GM23338 (cell line): ENCODE measurements at regions not wholly inside any gene's neighbourhood (a gene's known extent, or its start where the extent isn't known, plus 50 kb on each side); places are given as distances from the start of the nearest gene placed in this dataset.
"Not testable (repeated sequence)": the region's sequence is repeated elsewhere in the genome, so short reads cannot be mapped to it uniquely, and the experiment has no call there.

Experiments used
- ATAC-seq: fragments of 200-7000 bp; cut with Tn5 transposase; 3 replicates; pipeline ENCODE4 v1.9.1; 2020
- DNase-seq: peaks from one replicate; pipeline ENCODE4 v3.0.0-alpha.2; 2015; ENCODE audit warnings: low spot score
- H2AFZ ChIP-seq: fragments of 200-600 bp; sonication (generic); 2 replicates; pipeline ENCODE4 v1.8.0; 2016; ENCODE audit warnings: antibody characterized with exemption, mild to moderate bottlenecking, moderate library complexity
- H3F3A ChIP-seq: fragments of 200-600 bp; sonication (generic); replicated peaks from 2 replicates; pipeline ENCODE4 v1.8.0; 2017; ENCODE audit warnings: antibody characterized with exemption, mixed run types, low read depth
- H3K27ac ChIP-seq: fragments of 200-600 bp; sonication (generic); 2 replicates; pipeline ENCODE4 v1.6.1; 2016; ENCODE audit warnings: low read depth
- H3K27me3 ChIP-seq: fragments of 200-600 bp; sonication (generic); 2 replicates; pipeline ENCODE4 v1.8.0; 2016; ENCODE audit warnings: mild to moderate bottlenecking, mixed run types, moderate library complexity; ENCODE audit not compliant: insufficient read depth
- H3K36me3 ChIP-seq: fragments of 200-600 bp; sonication (generic); 2 replicates; pipeline ENCODE4 v1.8.0; 2016; ENCODE audit warnings: mild to moderate bottlenecking; ENCODE audit not compliant: insufficient read depth
- H3K4me1 ChIP-seq: fragments of 200-600 bp; sonication (generic); 2 replicates; pipeline ENCODE4 v1.8.0; 2016; ENCODE audit warnings: mild to moderate bottlenecking, moderate library complexity; ENCODE audit not compliant: insufficient read depth
- H3K4me2 ChIP-seq: fragments of 200-600 bp; sonication (generic); 2 replicates; pipeline ENCODE4 v1.7.1; 2017; ENCODE audit warnings: mixed run types
- H3K4me3 ChIP-seq: fragments of 200-600 bp; sonication (generic); 2 replicates; pipeline ENCODE4 v1.6.1; 2016; ENCODE audit warnings: mixed run types
- H3K79me2 ChIP-seq: fragments of 200-600 bp; sonication (generic); replicated peaks from 2 replicates; pipeline ENCODE4 v1.8.0; 2017; ENCODE audit warnings: mild to moderate bottlenecking; ENCODE audit not compliant: insufficient read depth
- H3K9me2 ChIP-seq: fragments of 200-600 bp; sonication (generic); 2 replicates; pipeline ENCODE4 v1.8.0; 2017; ENCODE audit not compliant: insufficient read depth
- H4K20me1 ChIP-seq: fragments of 200-600 bp; sonication (generic); replicated peaks from 2 replicates; pipeline ENCODE4 v1.8.0; 2017; ENCODE audit warnings: mild to moderate bottlenecking; ENCODE audit not compliant: insufficient read depth
- H3K27ac Mint-ChIP-seq: 2 replicates; pipeline ENCODE4 v1.8.0; 2020; ENCODE audit warnings: inconsistent platforms, mild to moderate bottlenecking, moderate library complexity, mixed read lengths
- H3K27me3 Mint-ChIP-seq: 3 replicates; pipeline ENCODE4 v1.8.0; 2022; ENCODE audit warnings: low read depth, mild to moderate bottlenecking, moderate library complexity, mixed read lengths, inconsistent platforms; ENCODE audit not compliant: insufficient read depth, poor library complexity
- H3K36me3 Mint-ChIP-seq: 3 replicates; pipeline ENCODE4 v1.8.0; 2021; ENCODE audit warnings: low read depth, mild to moderate bottlenecking, inconsistent platforms, moderate library complexity, mixed read lengths
- H3K4me1 Mint-ChIP-seq: 3 replicates; pipeline ENCODE4 v1.8.0; 2020; ENCODE audit warnings: mild to moderate bottlenecking, inconsistent platforms, mixed read lengths
- H3K4me3 Mint-ChIP-seq: 3 replicates; pipeline ENCODE4 v1.8.0; 2021; ENCODE audit warnings: moderate library complexity, mild to moderate bottlenecking, inconsistent platforms, mixed read lengths
- H3K9me3 Mint-ChIP-seq: 3 replicates; pipeline ENCODE4 v1.8.0; 2020; ENCODE audit warnings: moderate library complexity, mild to moderate bottlenecking, inconsistent platforms, mixed read lengths
- CREB1 ChIP-seq: fragments of 250-450 bp; sonication (Bioruptor Pico); IDR thresholded peaks from 2 replicates; pipeline ENCODE4 v1.5.0; 2020; ENCODE audit warnings: low read depth, mild to moderate bottlenecking, moderate library complexity
- CTCF ChIP-seq, 2 experiments: fragments of 200-600 bp in 1 of 2; sonication (generic) in 1 of 2; conservative IDR thresholded peaks; 2 replicates each; pipeline versions ENCODE4 v1.5.1 to v1.6.1; 2016 to 2017; ENCODE audit warnings: antibody characterized with exemption in 2 of 2, low read depth in 2 of 2, mild to moderate bottlenecking in 2 of 2, moderate library complexity in 1 of 2
- EZH2 ChIP-seq: fragments of 200-600 bp; sonication (generic); IDR thresholded peaks from one replicate; pipeline ENCODE4 v1.8.0; 2017; ENCODE audit warnings: antibody characterized with exemption, mild to moderate bottlenecking, low read depth; ENCODE audit not compliant: unreplicated experiment
- JUNB ChIP-seq: IDR thresholded peaks from one replicate; pipeline ENCODE4 v1.6.1; 2016; ENCODE audit warnings: antibody characterized with exemption; ENCODE audit not compliant: unreplicated experiment
- NANOG ChIP-seq: IDR thresholded peaks from 2 replicates; pipeline ENCODE4 v1.6.1; 2016; ENCODE audit warnings: antibody characterized with exemption, borderline replicate concordance
- STAT1 ChIP-seq: IDR thresholded peaks from one replicate; pipeline ENCODE4 v1.6.1; 2016; ENCODE audit warnings: antibody characterized with exemption; ENCODE audit not compliant: unreplicated experiment
- ZNF331 ChIP-seq: fragments of 250-450 bp; sonication (Bioruptor Pico); IDR thresholded peaks from 2 replicates; pipeline ENCODE4 v1.5.0; 2020; ENCODE audit warnings: low read depth, mild to moderate bottlenecking, moderate library complexity
- TF ChIP-seq, protein P1 (sequence below): IDR thresholded peaks from one replicate; pipeline ENCODE4 v1.6.1; 2018; ENCODE audit warnings: antibody characterized with exemption; ENCODE audit not compliant: unreplicated experiment
- TF ChIP-seq, protein P2 (sequence below): fragments of 250-450 bp; sonication (Bioruptor Pico); IDR thresholded peaks from 2 replicates; pipeline ENCODE4 v1.5.0; 2020; ENCODE audit warnings: mild to moderate bottlenecking, moderate library complexity

- H3K4me3 Mint-ChIP-seq, H3K4me1 Mint-ChIP-seq, H3K4me3 ChIP-seq, H3K9me3 Mint-ChIP-seq, H2AFZ ChIP-seq, H3K4me2 ChIP-seq, H3K36me3 Mint-ChIP-seq, H3K27me3 ChIP-seq, H3F3A ChIP-seq, H3K9me2 ChIP-seq, H3K4me1 ChIP-seq, H3K36me3 ChIP-seq, ATAC-seq, H3K27me3 Mint-ChIP-seq, H4K20me1 ChIP-seq, H3K27ac ChIP-seq, DNase-seq, H3K27ac Mint-ChIP-seq, H3K79me2 ChIP-seq: not testable (repeated sequence)
Observed at GRCh38 chr10:89988361-89988760, 287.0 kb downstream of the KIF20B start.

DNA sequence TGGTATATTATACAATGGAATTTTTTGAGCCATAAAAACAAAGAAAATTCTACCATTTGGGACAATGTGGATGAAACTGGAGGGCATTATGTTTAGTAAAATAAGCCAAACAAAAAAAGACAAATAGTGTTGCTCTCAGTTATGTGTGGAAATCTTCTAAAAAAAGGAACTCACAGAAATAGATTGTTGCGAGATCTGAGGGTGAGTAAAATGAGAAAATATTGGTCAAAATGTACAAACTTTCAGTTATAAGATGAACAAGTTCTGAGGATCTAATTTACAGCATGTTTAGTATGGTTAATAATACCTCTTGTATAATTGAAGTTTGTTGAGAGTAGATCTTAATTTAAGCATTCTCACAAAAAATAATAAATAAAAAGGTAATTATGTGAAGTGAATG lies 291.2 kb downstream of the KIF20B start:
- no peak overlapping the region for H3K27ac Mint-ChIP-seq
- H3K4me1 Mint-ChIP-seq = no peaks in the 10 kb centered on the region
- H3K4me1 ChIP-seq = no peaks in the 10 kb centered on the region
- 0 out of 3 replicates have a peak, but pooled peaks cover 2% of the 10 kb centered on the region for H3K9me3 Mint-ChIP-seq
- ATAC-seq = no peak
- H3F3A ChIP-seq = no peaks in the 10 kb centered on the region
- H3K79me2 ChIP-seq = no peaks in the 10 kb centered on the region
- H4K20me1 ChIP-seq = no peaks in the 10 kb centered on the region
- H3K4me3 Mint-ChIP-seq = no peak overlapping the region
- DNase-seq = no peak
- H3K36me3 Mint-ChIP-seq = no peaks in the 10 kb centered on the region; the same call in 2 of the 3 replicates
- no peaks in the 10 kb centered on the region for H3K27me3 Mint-ChIP-seq
- TF ChIP-seq CTCF (conservative IDR thresholded peaks at IDR 0.05; ENCODE audit: low read depth in 2 of 2) (no peak), JUNB (no peak), ZNF331 (CRISPR knock-in tag) (no peak), CREB1 (CRISPR knock-in tag) (no peak), STAT1 (no peak), EZH2 (no peak), NANOG (no peak)
- TF ChIP-seq, protein P1, sequence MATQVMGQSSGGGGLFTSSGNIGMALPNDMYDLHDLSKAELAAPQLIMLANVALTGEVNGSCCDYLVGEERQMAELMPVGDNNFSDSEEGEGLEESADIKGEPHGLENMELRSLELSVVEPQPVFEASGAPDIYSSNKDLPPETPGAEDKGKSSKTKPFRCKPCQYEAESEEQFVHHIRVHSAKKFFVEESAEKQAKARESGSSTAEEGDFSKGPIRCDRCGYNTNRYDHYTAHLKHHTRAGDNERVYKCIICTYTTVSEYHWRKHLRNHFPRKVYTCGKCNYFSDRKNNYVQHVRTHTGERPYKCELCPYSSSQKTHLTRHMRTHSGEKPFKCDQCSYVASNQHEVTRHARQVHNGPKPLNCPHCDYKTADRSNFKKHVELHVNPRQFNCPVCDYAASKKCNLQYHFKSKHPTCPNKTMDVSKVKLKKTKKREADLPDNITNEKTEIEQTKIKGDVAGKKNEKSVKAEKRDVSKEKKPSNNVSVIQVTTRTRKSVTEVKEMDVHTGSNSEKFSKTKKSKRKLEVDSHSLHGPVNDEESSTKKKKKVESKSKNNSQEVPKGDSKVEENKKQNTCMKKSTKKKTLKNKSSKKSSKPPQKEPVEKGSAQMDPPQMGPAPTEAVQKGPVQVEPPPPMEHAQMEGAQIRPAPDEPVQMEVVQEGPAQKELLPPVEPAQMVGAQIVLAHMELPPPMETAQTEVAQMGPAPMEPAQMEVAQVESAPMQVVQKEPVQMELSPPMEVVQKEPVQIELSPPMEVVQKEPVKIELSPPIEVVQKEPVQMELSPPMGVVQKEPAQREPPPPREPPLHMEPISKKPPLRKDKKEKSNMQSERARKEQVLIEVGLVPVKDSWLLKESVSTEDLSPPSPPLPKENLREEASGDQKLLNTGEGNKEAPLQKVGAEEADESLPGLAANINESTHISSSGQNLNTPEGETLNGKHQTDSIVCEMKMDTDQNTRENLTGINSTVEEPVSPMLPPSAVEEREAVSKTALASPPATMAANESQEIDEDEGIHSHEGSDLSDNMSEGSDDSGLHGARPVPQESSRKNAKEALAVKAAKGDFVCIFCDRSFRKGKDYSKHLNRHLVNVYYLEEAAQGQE = no peak
- TF ChIP-seq, protein P2, sequence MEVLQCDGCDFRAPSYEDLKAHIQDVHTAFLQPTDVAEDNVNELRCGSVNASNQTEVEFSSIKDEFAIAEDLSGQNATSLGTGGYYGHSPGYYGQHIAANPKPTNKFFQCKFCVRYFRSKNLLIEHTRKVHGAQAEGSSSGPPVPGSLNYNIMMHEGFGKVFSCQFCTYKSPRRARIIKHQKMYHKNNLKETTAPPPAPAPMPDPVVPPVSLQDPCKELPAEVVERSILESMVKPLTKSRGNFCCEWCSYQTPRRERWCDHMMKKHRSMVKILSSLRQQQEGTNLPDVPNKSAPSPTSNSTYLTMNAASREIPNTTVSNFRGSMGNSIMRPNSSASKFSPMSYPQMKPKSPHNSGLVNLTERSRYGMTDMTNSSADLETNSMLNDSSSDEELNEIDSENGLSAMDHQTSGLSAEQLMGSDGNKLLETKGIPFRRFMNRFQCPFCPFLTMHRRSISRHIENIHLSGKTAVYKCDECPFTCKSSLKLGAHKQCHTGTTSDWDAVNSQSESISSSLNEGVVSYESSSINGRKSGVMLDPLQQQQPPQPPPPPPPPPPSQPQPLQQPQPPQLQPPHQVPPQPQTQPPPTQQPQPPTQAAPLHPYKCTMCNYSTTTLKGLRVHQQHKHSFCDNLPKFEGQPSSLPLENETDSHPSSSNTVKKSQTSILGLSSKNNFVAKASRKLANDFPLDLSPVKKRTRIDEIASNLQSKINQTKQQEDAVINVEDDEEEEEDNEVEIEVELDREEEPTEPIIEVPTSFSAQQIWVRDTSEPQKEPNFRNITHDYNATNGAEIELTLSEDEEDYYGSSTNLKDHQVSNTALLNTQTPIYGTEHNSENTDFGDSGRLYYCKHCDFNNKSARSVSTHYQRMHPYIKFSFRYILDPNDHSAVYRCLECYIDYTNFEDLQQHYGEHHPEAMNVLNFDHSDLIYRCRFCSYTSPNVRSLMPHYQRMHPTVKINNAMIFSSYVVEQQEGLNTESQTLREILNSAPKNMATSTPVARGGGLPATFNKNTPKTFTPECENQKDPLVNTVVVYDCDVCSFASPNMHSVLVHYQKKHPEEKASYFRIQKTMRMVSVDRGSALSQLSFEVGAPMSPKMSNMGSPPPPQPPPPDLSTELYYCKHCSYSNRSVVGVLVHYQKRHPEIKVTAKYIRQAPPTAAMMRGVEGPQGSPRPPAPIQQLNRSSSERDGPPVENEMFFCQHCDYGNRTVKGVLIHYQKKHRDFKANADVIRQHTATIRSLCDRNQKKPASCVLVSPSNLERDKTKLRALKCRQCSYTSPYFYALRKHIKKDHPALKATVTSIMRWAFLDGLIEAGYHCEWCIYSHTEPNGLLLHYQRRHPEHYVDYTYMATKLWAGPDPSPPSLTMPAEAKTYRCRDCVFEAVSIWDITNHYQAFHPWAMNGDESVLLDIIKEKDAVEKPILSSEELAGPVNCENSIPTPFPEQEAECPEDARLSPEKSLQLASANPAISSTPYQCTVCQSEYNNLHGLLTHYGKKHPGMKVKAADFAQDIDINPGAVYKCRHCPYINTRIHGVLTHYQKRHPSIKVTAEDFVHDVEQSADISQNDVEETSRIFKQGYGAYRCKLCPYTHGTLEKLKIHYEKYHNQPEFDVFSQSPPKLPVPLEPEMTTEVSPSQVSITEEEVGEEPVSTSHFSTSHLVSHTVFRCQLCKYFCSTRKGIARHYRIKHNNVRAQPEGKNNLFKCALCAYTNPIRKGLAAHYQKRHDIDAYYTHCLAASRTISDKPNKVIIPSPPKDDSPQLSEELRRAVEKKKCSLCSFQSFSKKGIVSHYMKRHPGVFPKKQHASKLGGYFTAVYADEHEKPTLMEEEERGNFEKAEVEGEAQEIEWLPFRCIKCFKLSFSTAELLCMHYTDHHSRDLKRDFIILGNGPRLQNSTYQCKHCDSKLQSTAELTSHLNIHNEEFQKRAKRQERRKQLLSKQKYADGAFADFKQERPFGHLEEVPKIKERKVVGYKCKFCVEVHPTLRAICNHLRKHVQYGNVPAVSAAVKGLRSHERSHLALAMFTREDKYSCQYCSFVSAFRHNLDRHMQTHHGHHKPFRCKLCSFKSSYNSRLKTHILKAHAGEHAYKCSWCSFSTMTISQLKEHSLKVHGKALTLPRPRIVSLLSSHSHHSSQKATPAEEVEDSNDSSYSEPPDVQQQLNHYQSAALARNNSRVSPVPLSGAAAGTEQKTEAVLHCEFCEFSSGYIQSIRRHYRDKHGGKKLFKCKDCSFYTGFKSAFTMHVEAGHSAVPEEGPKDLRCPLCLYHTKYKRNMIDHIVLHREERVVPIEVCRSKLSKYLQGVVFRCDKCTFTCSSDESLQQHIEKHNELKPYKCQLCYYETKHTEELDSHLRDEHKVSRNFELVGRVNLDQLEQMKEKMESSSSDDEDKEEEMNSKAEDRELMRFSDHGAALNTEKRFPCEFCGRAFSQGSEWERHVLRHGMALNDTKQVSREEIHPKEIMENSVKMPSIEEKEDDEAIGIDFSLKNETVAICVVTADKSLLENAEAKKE (CRISPR knock-in tag) = no peak
- H3K4me2 ChIP-seq = no peak overlapping the region
- no peaks in the 10 kb centered on the region for H3K27me3 ChIP-seq
- no peak overlapping the region for H3K27ac ChIP-seq
- no peaks in the 10 kb centered on the region; the same call in 1 of the 2 replicates for H3K36me3 ChIP-seq
- no peak overlapping the region for H2AFZ ChIP-seq
- H3K9me2 ChIP-seq = 0 out of 2 replicates have a peak, but pooled peaks cover 3% of the 10 kb centered on the region
- no peak overlapping the region for H3K4me3 ChIP-seq
